ENCODE measurements at regions not wholly inside any gene's neighbourhood (a gene's known extent, or its start where the extent isn't known, plus 50 kb on each side); places are given as distances from the start of the nearest gene placed in this dataset.

DNA sequence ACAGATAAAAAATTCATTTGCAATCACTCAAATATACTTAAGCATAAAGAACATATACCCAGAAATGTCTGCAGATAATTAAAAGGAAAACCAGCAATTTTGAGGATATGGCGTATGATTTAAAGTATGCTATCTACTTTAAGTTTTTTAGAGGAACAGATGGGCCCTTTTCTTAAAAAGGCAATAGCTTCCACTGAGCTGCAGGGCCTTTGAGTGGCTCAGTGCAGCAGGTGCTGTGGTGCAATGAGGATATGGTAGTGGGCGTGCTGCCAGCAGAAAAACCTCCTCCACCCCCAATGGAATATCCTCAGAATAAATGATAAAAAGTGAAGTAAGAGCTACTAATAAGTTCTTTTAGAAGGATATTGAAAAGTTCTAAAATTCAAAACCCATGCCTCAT, 814.5 kb downstream of the MTRR start:
- no peaks in the 10 kb centered on the region for H3K9me3 Mint-ChIP-seq
- H3K27ac Mint-ChIP-seq, result no peak overlapping the region
- no peak for DNase-seq
- H3K4me3 ChIP-seq (ENCODE audit: low read length), result no peak overlapping the region
- no peaks in the 10 kb centered on the region for H3K36me3 ChIP-seq (ENCODE audit: control insufficient read depth, insufficient read depth, low read length)
- no peaks in the 10 kb centered on the region for H3K27me3 ChIP-seq (ENCODE audit: control insufficient read depth, insufficient read depth, low read length, poor library complexity, severe bottlenecking)
- H3K4me3 Mint-ChIP-seq, result no peak overlapping the region
- no peaks in the 10 kb centered on the region for H3K4me1 ChIP-seq (ENCODE audit: control insufficient read depth, insufficient read depth, low read length)
- H3K27me3 Mint-ChIP-seq (ENCODE audit: insufficient read depth), result peaks cover 2% of the 10 kb centered on the region
- H3K4me1 Mint-ChIP-seq, result peaks cover 4% of the 10 kb centered on the region
- no peak overlapping the region for H3K27ac ChIP-seq (ENCODE audit: low read depth, low read length)
- 97 to 100% methylated on average over 1 of the region's 2 CpGs for WGBS, 2 experiments (ENCODE audit: insufficient coverage in 1 of 2, insufficient read length in 1 of 2)
- H3K9me3 ChIP-seq (ENCODE audit: control insufficient read depth, low read length), result no peaks in the 10 kb centered on the region
- TF ChIP-seq, protein P1, sequence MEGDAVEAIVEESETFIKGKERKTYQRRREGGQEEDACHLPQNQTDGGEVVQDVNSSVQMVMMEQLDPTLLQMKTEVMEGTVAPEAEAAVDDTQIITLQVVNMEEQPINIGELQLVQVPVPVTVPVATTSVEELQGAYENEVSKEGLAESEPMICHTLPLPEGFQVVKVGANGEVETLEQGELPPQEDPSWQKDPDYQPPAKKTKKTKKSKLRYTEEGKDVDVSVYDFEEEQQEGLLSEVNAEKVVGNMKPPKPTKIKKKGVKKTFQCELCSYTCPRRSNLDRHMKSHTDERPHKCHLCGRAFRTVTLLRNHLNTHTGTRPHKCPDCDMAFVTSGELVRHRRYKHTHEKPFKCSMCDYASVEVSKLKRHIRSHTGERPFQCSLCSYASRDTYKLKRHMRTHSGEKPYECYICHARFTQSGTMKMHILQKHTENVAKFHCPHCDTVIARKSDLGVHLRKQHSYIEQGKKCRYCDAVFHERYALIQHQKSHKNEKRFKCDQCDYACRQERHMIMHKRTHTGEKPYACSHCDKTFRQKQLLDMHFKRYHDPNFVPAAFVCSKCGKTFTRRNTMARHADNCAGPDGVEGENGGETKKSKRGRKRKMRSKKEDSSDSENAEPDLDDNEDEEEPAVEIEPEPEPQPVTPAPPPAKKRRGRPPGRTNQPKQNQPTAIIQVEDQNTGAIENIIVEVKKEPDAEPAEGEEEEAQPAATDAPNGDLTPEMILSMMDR (conservative IDR thresholded peaks at IDR 0.05), result no peak
- H3K36me3 Mint-ChIP-seq (ENCODE audit: low read depth), result no peaks in the 10 kb centered on the region
- no peak overlapping the region for H3K9ac ChIP-seq (ENCODE audit: extremely low read depth, low read length, poor library complexity, severe bottlenecking)

DNA sequence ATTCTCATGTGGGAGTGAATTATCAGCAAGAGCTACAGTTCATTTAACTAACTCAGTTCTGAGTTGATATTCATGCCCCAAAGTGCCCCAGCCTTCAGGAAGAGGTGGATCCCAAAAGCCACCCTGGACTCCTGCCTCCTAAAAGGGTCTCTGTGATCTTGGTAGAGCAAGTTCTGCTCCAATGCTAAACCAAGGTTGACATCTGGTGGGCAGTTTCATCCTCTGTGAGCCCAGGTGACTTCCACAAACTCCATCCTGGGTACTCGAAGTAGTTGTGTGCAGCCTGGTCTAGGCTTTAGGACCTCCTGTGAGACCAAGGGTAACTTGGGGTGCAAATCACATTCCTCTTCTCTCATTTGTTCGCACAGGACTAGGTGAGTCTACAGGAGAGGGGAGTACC, 816.8 kb downstream of the MTRR start:
- no peaks in the 10 kb centered on the region for H3K27me3 ChIP-seq (ENCODE audit: control insufficient read depth, insufficient read depth, low read length, poor library complexity, severe bottlenecking)
- no peaks in the 10 kb centered on the region for H3K9me3 ChIP-seq (ENCODE audit: control insufficient read depth, low read length)
- H3K36me3 ChIP-seq (ENCODE audit: control insufficient read depth, insufficient read depth, low read length), result no peaks in the 10 kb centered on the region
- peak; percentile 73 for DNase-seq
- Mint-ChIP-seq H3K27ac (no peak overlapping the region), H3K9me3 (no peaks in the 10 kb centered on the region), H3K4me1 (peaks cover 4% of the 10 kb centered on the region), H3K36me3 (ENCODE audit: low read depth) (no peaks in the 10 kb centered on the region), H3K27me3 (ENCODE audit: insufficient read depth) (peaks cover 2% of the 10 kb centered on the region), H3K4me3 (no peak overlapping the region)
- H3K9ac ChIP-seq (ENCODE audit: extremely low read depth, low read length, poor library complexity, severe bottlenecking), result no peak overlapping the region
- TF ChIP-seq, protein P1 (conservative IDR thresholded peaks at IDR 0.05), result peak; percentile 78
- 79 to 96% methylated on average over 2 of the region's 2 CpGs for WGBS, 2 experiments (ENCODE audit: insufficient coverage in 1 of 2, insufficient read length in 1 of 2)
- no peak overlapping the region for H3K4me3 ChIP-seq (ENCODE audit: low read length)
- no peak overlapping the region for H3K27ac ChIP-seq (ENCODE audit: low read depth, low read length)
- no peaks in the 10 kb centered on the region for H3K4me1 ChIP-seq (ENCODE audit: control insufficient read depth, insufficient read depth, low read length)

DNA sequence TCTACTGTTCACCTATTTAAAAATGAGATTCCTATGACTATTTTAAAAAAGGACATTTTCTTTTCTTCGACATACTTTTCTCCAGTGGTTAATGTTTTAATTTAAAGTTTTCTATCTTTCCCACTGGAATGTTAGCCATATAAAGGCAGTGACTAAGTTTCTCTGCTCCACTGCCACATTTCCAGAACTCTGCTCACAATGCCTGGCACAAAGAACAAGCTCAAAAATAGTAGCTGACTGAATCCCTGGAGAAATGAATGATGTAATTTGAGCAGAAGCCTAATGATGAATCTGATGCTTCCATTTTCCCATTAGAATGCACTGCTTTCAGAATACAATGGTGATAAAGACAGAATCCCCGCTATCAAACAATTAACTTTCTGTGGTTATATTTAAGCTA, 817.8 kb downstream of the MTRR start:
- no peaks in the 10 kb centered on the region for H3K9me3 ChIP-seq (ENCODE audit: control insufficient read depth, low read length)
- no peak overlapping the region for H3K27ac ChIP-seq (ENCODE audit: low read depth, low read length)
- TF ChIP-seq, protein P1 (conservative IDR thresholded peaks at IDR 0.05), result no peak
- DNase-seq, result no peak
- Mint-ChIP-seq H3K9me3 (no peaks in the 10 kb centered on the region), H3K36me3 (ENCODE audit: low read depth) (no peaks in the 10 kb centered on the region), H3K27me3 (ENCODE audit: insufficient read depth) (peaks cover 2% of the 10 kb centered on the region), H3K4me1 (peaks cover 4% of the 10 kb centered on the region), H3K4me3 (no peak overlapping the region), H3K27ac (no peak overlapping the region)
- H3K9ac ChIP-seq (ENCODE audit: extremely low read depth, low read length, poor library complexity, severe bottlenecking), result no peak overlapping the region
- H3K27me3 ChIP-seq (ENCODE audit: control insufficient read depth, insufficient read depth, low read length, poor library complexity, severe bottlenecking), result no peaks in the 10 kb centered on the region
- no peak overlapping the region for H3K4me3 ChIP-seq (ENCODE audit: low read length)
- no peaks in the 10 kb centered on the region for H3K36me3 ChIP-seq (ENCODE audit: control insufficient read depth, insufficient read depth, low read length)
- 88% methylated on average over 2 of the region's 2 CpGs; no CpG with 5 or more reads in 1 of the 2 experiments for WGBS, 2 experiments (ENCODE audit: insufficient coverage in 1 of 2, insufficient read length in 1 of 2)
- no peaks in the 10 kb centered on the region for H3K4me1 ChIP-seq (ENCODE audit: control insufficient read depth, insufficient read depth, low read length)

Measured in endodermal cell (in vitro differentiated cells).